Mucosa of rectum (tissue), 2 donors: ENCODE measurements at regions not wholly inside any gene's neighbourhood (a gene's known extent, or its start where the extent isn't known, plus 50 kb on each side); places are given as distances from the start of the nearest gene placed in this dataset.

ENCODE experiments used
- H3K27ac ChIP-seq, 2 donors: one replicate each; pipeline ENCODE4 v1.7.0; 2013; ENCODE audit warnings: inconsistent platforms in 2 of 2, low read depth in 2 of 2, low read length in 2 of 2
- H3K27me3 ChIP-seq, 2 donors: one replicate each; pipeline ENCODE4 v1.7.0; 2013; ENCODE audit warnings: low read length in 2 of 2; ENCODE audit not compliant: control insufficient read depth in 2 of 2, insufficient read depth in 2 of 2
- H3K36me3 ChIP-seq, 2 donors: one replicate each; pipeline ENCODE4 v1.7.0; 2013; ENCODE audit warnings: low read length in 2 of 2; ENCODE audit not compliant: control insufficient read depth in 2 of 2, insufficient read depth in 2 of 2
- H3K4me1 ChIP-seq, 2 donors: one replicate each; pipeline ENCODE4 v1.7.0; 2013; ENCODE audit warnings: low read length in 2 of 2, mild to moderate bottlenecking in 1 of 2; ENCODE audit not compliant: control insufficient read depth in 2 of 2, insufficient read depth in 2 of 2
- H3K4me3 ChIP-seq, 2 donors: one replicate each; pipeline ENCODE4 v1.7.0; 2013; ENCODE audit warnings: low read length in 2 of 2
- H3K9ac ChIP-seq, 2 donors: one replicate each; pipeline ENCODE4 v1.7.0; 2013; ENCODE audit warnings: low read length in 2 of 2, low read depth in 1 of 2, mild to moderate bottlenecking in 1 of 2
- H3K9me3 ChIP-seq, 2 donors: one replicate each; pipeline ENCODE4 v1.7.0; 2013; ENCODE audit warnings: low read length in 2 of 2; ENCODE audit not compliant: control insufficient read depth in 2 of 2
- donor health status: healthy.
- donor health status: Normal muscosa, but diverticular disease.

DNA sequence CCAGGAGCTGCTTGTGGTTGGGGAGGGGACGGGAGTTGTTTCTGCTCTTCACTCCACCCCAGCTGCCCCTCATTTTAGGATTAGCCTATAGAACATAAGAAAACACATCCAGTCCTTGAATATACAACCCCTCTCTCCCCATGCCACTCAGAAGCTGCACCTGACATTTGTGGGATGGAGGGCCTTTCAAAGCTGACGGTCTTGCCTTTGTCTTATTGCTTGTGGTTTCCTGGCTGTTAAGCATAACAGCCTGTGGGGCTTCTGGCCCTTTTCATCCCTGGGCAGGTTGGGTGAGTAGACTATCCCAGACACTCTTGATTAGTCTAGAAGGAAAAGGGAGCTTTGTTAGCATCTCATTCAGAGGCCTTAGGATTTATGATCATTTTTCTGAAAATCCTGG, 407.6 kb upstream of the BOD1L1 start:
- Histone ChIP-seq H3K9ac (no peak overlapping the region), H3K36me3 (no peaks in the 10 kb centered on the region), H3K4me1 (no peaks in the 10 kb centered on the region), H3K9me3 (no peaks in the 10 kb centered on the region), H3K4me3 (no peak overlapping the region), H3K27ac (no peak overlapping the region), H3K27me3 (no peaks in the 10 kb centered on the region)

DNA sequence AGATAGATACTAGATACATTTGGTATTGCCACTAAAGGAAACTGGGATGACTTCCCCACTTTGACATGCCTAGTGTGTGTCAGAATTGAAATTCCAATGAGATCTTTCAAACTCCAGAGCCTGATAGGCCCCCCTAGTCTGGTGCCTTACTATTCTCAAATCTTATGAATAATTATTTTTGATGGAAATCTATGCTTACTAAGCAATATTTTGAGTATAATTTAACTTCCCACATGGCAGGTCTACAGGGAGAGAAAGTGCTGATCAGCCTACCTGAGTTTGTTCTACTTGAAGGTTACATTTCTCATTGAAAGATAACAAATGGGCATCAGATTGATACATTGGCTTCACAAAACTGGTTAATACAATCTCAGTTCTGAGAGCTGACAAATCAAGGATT, 415.7 kb upstream of the BOD1L1 start:
- H3K4me1 ChIP-seq, result no peaks in the 10 kb centered on the region
- H3K9ac ChIP-seq, result no peak overlapping the region
- no peaks in the 10 kb centered on the region for H3K36me3 ChIP-seq
- no peak overlapping the region for H3K27ac ChIP-seq
- no peaks in the 10 kb centered on the region for H3K9me3 ChIP-seq
- H3K27me3 ChIP-seq, result no peaks in the 10 kb centered on the region
- no peak overlapping the region for H3K4me3 ChIP-seq

DNA sequence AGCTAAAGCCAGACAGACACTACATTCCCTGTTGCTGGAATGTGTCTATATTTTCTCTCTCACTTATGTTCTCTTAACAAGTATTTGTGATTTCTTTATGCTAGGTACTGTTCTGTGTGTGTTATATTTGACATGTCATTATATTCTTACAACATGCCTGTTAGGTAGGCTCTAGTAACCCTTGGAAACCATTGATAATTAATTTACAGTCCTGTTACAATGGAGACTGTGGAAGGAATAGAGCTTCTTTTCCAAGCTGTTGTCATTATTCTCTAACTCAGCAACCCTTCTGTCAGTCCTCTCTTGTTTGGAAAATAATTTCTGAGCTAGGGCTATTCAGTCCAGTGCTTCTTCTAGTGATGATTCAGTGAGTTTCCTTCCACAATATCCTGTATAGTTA, 419.1 kb upstream of the BOD1L1 start:
- H3K9ac ChIP-seq, result no peak overlapping the region

DNA sequence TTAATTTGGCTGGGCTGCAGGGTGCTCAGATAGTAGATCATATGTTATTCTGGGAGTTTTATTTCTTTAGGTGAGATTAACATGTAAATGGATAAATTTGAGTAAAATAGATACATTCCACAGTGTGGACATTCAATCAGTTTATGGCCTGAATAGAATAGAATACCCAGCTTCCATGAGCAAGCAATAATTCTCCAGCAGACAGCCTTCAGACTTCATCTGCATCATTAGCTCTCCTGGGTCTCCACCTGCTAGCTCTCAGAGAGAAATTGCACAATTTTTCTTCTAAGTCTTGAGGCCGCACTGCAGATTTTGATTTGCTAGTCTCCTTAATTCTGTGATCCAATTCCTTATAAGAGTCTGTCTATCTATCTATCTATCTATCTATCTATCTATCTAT, 420.3 kb upstream of the BOD1L1 start:
- Histone ChIP-seq H3K4me3 (no peak overlapping the region), H3K36me3 (no peaks in the 10 kb centered on the region), H3K4me1 (no peaks in the 10 kb centered on the region), H3K9me3 (no peaks in the 10 kb centered on the region), H3K9ac (no peak overlapping the region), H3K27ac (no peak overlapping the region), H3K27me3 (no peaks in the 10 kb centered on the region)

More for the DNA sequence above, 419.1 kb upstream of the BOD1L1 start:
- Histone ChIP-seq H3K27ac (no peak overlapping the region), H3K27me3 (no peaks in the 10 kb centered on the region), H3K36me3 (no peaks in the 10 kb centered on the region), H3K9me3 (no peaks in the 10 kb centered on the region), H3K4me3 (no peak overlapping the region), H3K4me1 (no peaks in the 10 kb centered on the region)

DNA sequence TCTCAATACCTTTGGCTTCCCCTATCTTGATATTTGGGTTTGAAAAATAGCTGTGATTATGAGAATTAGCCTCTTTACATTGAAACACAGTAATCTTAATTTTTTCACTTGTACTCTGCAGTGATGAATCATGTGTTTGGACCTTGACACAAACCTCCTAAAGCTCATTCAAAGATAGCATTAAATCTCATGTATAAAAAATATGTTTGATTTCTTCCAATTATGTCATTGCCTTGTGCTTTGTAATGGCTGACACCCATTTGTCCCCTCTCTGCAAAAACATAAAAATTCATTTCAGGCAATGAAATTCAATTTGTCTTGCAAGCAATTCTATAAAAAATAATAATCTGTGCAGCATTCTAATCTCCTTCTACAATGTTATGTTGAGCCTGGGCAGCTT, 422.4 kb upstream of the BOD1L1 start:
- Histone ChIP-seq H3K4me3 (no peak overlapping the region), H3K27ac (no peak overlapping the region), H3K9me3 (no peaks in the 10 kb centered on the region), H3K27me3 (no peaks in the 10 kb centered on the region), H3K9ac (no peak overlapping the region), H3K4me1 (no peaks in the 10 kb centered on the region), H3K36me3 (no peaks in the 10 kb centered on the region)

DNA sequence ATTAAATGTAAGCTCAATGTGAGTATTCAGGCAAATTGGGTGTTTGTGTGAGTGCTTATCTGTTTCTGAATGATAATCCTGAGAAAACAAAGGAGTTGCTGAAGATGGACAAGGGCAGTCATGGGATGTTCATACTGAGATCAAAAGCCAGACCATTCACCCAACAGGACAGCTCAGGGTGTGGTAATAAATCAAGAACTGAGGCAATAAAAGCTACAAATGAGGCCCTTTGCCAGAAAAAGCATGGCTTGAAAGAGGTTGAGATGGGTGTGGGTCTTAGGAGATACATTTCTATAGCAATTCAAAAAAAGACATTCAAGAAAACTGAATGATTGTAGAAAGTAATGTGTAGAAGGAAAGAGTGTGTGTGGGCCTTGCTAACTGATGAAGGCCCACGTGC, 425.8 kb upstream of the BOD1L1 start:
- no peak overlapping the region for H3K9ac ChIP-seq
- no peaks in the 10 kb centered on the region for H3K27me3 ChIP-seq
- no peak overlapping the region for H3K4me3 ChIP-seq
- no peaks in the 10 kb centered on the region for H3K9me3 ChIP-seq
- H3K27ac ChIP-seq, result no peak overlapping the region
- no peaks in the 10 kb centered on the region for H3K36me3 ChIP-seq
- H3K4me1 ChIP-seq, result no peaks in the 10 kb centered on the region

DNA sequence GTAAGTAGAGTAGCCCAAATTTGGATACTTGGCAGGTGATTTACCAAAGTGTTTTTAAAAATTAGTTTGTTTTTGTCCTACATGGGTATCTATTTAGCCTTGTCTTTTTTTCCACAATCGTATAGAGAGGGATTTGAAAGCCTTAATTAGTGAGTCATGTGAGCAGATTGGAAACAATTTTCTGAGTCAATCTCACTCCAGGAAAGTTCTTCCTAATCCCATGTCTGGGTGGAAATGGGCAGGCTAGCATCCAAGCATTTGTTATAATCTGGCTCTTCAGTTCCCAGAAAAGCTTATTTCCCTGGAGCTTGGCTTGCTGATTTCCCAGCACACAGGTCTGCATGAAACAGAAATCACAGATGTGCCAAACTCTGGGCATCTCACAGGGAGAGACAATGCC, 426.9 kb upstream of the BOD1L1 start:
- no peak overlapping the region for H3K4me3 ChIP-seq
- no peaks in the 10 kb centered on the region for H3K36me3 ChIP-seq
- H3K4me1 ChIP-seq, result no peaks in the 10 kb centered on the region
- H3K9me3 ChIP-seq, result no peaks in the 10 kb centered on the region
- no peaks in the 10 kb centered on the region for H3K27me3 ChIP-seq
- no peak overlapping the region for H3K27ac ChIP-seq
- H3K9ac ChIP-seq, result no peak overlapping the region

DNA sequence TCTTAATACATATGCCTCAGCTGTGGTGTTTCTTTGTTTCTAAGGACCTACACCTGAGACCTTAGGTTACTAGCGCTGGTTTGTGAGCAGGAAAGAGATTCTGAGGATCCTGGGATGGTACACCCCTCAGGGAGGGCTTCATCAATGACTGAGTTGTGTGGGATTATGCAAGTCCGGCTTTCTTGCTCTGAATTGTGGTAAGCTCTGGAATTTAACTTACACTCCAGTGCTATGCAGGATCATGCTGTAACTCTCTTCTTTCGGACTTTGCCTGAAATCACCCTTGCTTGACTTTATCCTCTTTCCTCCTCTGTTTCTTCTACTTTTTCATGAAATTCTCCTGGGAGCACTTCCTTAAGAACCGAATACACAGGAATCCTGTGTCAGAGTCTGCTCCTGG, 431.5 kb upstream of the BOD1L1 start:
- Histone ChIP-seq H3K4me3 (no peak overlapping the region), H3K4me1 (no peaks in the 10 kb centered on the region), H3K27me3 (no peaks in the 10 kb centered on the region), H3K9ac (no peak overlapping the region), H3K36me3 (no peaks in the 10 kb centered on the region), H3K9me3 (no peaks in the 10 kb centered on the region), H3K27ac (no peak overlapping the region)

DNA sequence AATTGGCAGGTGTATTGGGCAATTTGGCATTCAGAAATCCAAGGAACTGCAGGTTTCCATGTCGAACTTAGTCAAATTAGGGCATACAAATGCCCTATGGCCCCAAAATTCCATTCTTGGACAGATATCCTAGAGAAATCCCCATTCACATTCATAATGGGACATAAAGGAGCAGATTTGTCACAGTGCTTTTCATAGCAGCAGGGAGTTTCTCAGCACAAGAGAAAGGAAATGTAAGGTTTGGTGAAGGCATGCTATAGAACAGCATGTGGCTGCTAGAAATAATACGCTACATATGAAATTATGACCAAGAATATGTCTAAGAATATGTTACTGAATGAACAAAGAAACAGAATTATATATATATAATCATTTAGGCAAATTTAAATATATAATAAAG, 437.5 kb upstream of the BOD1L1 start:
- no peaks in the 10 kb centered on the region for H3K4me1 ChIP-seq
- no peaks in the 10 kb centered on the region for H3K36me3 ChIP-seq
- no peak overlapping the region for H3K4me3 ChIP-seq
- H3K9me3 ChIP-seq, result no peaks in the 10 kb centered on the region
- no peaks in the 10 kb centered on the region for H3K27me3 ChIP-seq
- no peak overlapping the region for H3K9ac ChIP-seq
- no peak overlapping the region for H3K27ac ChIP-seq

DNA sequence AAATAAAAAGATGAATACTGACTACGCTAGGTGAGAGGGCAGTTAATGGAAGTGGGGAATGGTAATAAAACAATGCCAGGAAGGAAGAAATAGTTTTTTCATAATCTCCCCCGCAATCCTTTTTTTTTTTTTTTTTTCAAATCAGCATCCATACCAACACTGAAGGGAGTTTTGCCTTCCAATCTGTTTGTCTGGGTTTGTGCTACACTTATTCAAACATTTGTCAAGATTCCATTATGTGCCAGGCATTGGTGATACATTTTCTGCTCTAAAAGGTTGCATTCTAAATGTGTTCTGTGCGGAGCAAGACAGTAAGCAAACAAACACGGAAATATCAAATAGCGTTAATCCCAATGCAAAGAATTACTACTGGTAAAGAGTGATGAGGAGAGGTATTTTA, 437.9 kb upstream of the BOD1L1 start:
- Histone ChIP-seq H3K4me1 (no peaks in the 10 kb centered on the region), H3K27ac (no peak overlapping the region), H3K9ac (no peak overlapping the region), H3K4me3 (no peak overlapping the region), H3K9me3 (no peaks in the 10 kb centered on the region), H3K36me3 (no peaks in the 10 kb centered on the region), H3K27me3 (no peaks in the 10 kb centered on the region)

DNA sequence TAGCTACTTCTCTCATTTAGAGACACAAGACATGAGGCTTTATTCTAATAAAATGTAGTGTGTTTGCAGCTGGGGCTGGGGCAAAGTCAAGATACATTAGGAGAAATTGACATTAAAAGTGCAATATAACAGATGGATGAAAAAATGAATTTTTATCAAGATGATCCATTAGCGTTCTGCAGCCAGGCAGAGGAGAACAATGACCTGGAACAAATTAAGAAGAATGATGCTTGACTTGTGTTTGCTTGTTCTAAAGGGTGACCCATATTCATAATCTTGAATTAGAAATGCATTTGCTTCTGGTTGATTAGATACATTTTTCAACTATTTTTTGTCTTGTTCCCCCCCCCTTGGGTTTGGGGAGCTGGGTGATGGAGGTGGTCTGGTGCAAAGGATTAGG, 439.5 kb upstream of the BOD1L1 start:
- peaks cover under 1 to 6% of the 10 kb centered on the region in 2 donors for H3K9me3 ChIP-seq
- no peak overlapping the region for H3K9ac ChIP-seq

More for the DNA sequence above, 439.5 kb upstream of the BOD1L1 start:
- Histone ChIP-seq H3K27me3 (no peaks in the 10 kb centered on the region), H3K27ac (no peak overlapping the region), H3K36me3 (no peaks in the 10 kb centered on the region), H3K4me1 (no peaks in the 10 kb centered on the region), H3K4me3 (no peak overlapping the region)
